ENCODE measurements at regions not wholly inside any gene's neighbourhood (a gene's known extent, or its start where the extent isn't known, plus 50 kb on each side); places are given as distances from the start of the nearest gene placed in this dataset.
"Not testable (repeated sequence)": the region's sequence is repeated elsewhere in the genome, so short reads cannot be mapped to it uniquely, and the experiment has no call there.

DNA sequence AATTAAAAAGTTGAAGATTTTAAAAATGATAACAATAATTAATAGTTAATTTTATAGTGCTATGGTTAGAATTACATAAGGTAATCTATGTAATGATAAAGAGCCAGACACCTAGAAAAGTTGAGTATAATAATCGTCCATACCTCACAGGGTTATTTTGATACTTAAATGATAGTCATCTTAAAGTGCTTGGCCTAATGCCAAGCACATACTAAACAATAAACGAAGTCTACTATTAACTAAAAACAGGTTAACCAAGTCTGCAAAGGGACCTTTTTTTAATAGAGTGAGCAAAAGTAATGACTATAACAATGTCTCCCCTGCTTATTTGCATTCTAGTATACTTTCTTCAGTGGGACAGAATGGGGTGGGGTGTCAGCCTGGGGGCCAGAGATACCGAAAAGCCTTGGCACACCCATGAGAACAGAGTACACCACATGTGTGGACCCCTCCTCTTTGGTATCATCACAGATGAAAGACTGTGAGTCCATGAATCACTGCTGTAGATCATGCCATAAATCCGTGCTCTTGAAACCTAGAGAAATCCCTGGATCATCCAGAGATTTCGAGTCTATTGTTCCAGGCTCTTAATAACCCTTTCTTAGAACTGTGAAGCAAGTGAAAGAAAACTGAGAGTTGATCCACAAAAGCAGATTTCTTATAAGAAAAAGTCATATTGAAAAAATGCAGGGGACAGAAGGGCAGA is 249.5 kb downstream of the PRELID2 start:
- peak in 2 of 4 donors; percentile 7 to 22 for DNase-seq (ENCODE audit: low read depth in 4 of 4, low spot score in 3 of 4)

DNA sequence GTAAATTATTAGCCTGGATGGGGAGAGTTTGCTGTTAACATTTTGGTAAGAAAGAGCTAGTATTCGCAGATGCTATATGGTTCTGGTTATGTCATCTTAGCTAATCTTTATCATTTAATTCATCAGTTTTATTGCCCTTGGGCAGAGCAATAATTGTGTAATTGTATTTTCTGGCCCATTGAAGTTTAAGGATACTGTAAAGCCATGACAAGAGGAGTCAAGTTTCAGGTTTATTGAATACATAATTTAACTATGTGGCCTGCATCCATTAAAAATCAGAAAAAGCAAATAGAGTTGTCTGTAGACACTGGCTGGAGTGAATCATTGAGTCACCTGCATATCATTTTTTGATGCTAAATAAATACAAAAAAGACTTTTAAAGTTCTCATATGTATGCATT is 255.8 kb downstream of the PRELID2 start:
- no peak for DNase-seq (ENCODE audit: low read depth in 4 of 4, low spot score in 3 of 4)

DNA sequence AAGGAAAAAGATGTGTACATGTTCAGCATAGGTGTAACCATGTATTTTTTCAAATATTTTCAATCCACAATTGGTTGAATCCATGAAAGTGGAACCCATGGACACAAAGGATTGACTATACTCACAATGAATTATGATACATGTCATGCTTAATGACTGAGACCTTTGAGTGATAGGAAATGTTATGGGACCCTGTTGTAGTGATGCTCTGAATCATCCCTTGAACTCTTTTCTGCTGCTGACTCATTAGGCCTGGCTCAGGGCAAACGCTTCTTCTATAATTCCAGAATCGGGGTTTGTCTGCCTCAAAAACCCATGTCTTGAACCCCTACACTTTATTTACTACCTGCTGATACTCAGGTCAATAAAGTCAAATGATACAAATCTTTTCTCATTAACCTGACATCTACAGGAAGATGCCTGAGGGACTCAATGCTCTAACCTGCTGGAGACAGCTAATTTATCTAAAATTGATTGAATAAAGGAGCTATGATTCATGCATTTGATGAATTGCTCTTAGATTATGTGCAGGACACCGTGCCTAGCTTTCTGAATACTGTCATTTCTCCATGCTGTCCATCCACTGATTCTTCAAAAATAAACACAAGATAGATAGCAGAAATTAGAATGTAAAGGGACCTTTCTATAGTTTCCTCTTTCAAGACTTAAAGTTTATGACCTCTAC is 260.1 kb downstream of the PRELID2 start:
- DNase-seq (ENCODE audit: low read depth in 4 of 4, low spot score in 3 of 4): no peak

DNA sequence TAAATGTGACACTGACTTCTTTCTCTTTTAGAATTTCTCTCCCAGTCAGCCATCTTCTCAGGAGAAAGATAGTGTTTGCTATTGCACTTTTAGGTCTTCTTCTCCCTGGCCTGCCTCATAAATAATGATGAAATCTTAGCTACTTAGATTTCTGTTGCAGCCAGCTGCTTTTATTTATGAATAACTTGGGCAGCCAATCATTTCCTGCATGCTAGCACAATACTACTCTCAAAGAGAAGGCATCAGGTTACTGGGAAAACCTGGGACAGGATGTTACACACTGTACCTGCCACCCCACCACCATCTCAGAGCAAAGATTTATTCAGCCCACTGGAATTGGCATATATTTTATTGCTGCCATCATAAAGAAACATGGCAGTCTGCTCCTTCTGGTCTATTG is 266.6 kb downstream of the PRELID2 start:
- peak in 1 of 4 donors; percentile 12 for DNase-seq (ENCODE audit: low read depth in 4 of 4, low spot score in 3 of 4)

DNA sequence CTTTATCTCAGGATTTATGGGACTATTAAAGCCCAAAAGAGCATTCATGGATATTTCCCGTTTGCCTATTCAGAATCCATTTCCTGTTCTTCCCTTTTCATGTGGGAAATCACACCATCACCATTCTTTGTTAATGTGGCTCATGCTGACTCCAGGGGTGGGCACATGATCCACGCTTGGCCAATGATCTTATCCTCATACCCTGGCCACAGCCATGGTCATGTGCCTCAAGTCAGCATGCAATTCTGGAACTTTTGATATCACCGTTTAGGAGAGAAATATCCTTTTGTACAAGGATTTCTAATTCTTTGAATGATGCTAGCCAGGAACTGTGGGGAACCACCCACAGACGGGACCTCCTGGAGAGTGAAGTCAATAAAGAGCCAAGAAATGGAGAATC is 272.2 kb downstream of the PRELID2 start:
- no peak for DNase-seq (ENCODE audit: low read depth in 4 of 4, low spot score in 3 of 4)

DNA sequence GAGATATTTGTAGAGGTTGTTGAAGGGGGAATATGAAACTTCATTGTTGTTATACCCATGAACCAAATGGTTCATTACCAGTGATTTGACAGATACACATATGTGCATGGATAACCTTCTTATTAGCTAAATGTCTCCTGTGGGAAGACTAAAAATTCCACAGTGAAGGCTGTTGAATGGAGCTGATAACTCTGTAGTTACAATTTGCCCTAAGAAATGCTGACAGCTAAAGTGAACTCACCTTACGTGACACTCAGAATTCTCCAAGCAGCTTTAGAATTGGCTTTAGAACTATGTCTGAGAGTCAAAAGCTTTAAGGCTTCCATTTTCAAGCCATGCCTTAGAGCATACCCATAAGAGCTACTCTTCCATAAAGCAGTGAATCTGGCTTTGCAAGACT is 276.9 kb downstream of the PRELID2 start:
- no peak for DNase-seq (ENCODE audit: low read depth in 4 of 4, low spot score in 3 of 4)

DNA sequence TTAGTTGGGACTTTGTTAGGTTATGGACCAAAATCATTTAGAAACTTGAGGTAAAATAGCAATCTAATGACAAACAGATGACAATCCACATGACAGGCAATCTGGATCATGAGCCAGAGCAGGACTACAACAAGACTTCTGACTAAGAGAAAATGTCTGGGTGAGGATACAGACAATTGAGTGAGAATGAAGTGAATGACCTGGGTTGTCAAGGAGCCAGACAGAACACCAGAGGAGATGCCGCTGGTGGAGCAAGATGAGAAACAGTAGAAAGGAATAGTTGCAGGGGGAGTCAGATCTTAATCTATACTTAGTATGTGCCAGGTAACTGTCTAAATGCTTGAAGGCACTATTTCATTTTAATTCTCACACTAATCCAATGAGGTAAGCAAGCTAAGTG is 277.8 kb downstream of the PRELID2 start:
- no peak for DNase-seq (ENCODE audit: low read depth in 4 of 4, low spot score in 3 of 4)

DNA sequence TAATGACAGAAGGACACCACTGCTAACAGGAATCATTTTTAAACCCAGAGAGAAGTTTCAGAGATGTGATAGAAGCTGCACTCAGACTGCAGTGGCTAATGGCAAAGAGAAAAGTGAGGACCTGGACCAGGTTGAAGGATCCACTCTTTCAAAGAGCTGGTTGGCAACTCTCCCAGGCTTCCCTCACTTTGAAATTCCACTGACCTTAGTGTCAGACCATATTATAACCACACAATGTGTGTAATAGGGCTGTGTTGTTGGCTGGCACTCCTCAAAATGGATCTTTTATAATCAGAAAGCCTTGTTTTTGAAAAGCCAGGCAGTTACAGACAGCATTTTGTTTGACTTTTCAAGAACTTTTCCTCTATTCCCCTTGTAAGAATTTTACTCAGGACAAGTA is 280.7 kb downstream of the PRELID2 start:
- DNase-seq (ENCODE audit: low read depth in 4 of 4, low spot score in 3 of 4): no peak

DNA sequence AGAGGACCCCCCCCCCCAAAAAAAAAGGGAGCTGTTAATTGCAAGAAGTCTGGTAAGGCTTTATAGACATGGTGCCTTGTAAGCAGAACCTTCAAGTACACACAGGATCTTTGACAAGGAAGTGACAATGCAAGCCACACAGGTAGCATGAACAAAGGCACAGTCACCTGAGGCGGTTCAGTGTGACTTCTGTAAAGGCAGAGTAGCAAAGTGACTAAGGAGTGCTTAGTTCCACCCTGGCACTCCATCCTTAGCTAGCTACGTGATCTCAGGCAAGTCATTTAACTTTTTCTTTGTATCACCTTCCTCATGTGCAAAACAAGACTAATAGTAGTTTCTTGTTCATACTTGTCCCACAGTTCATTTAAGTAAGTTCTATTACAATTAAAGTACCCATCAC is 282.0 kb downstream of the PRELID2 start:
- DNase-seq (ENCODE audit: low read depth in 4 of 4, low spot score in 3 of 4): no peak

DNA sequence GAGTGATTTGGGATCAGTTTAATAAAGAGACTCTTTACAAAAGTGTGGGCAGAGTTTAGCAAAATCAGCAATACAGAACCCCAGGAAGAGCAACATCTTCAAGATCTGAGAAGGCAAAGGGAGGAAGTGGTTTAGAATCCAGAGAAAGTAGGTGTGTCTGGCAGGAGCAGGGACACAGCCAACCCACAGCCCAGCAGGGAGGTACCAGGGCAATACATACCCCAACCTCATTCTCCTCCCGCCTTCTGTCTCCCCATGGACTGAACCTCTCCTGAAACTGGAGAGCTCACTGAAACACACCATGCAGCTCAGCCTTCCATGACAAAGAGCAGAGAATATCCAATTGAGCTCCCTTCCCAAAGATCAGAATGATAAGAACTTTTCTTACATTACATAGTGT is 283.4 kb downstream of the PRELID2 start:
- DNase-seq (ENCODE audit: low read depth in 4 of 4, low spot score in 3 of 4): no peak

DNA sequence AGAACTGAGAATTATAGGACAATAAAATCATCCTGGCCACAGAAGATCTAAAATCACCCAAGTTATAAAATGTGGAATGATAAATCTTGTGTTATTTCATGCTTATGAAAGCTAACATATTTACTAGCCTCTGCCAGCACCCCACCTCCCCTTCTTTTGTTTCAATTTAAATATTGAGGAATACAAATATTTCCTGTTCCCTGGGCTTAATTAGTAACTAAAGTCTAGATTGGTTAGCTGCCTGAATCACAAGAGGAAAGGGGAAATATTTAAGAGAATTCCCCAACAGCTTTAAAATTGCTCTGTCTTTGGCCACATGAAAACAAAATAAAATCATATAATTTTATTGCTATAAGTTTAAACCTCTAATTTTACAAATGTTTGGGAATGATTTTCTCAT is 287.0 kb downstream of the PRELID2 start:
- no peak for DNase-seq (ENCODE audit: low read depth in 4 of 4, low spot score in 3 of 4)

DNA sequence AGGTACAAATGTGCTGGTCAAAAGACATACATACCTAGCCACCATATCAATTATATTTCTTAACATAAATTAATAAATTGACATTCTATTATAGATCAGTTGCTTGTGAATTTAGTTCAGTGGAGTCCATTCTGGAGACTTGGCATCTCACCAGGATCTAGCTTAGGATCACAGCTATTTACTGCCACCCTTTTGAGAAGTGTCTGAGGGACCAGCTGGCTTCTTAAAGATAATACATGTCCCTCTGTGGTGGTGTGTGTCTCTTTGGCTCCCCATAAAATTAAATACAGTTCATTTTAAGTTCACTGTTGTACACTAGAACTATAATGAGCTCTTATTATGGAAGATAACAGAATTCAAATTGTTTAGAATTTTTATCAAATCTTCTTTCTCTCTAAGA is 290.7 kb downstream of the PRELID2 start:
- no peak for DNase-seq (ENCODE audit: low read depth in 4 of 4, low spot score in 3 of 4)

DNA sequence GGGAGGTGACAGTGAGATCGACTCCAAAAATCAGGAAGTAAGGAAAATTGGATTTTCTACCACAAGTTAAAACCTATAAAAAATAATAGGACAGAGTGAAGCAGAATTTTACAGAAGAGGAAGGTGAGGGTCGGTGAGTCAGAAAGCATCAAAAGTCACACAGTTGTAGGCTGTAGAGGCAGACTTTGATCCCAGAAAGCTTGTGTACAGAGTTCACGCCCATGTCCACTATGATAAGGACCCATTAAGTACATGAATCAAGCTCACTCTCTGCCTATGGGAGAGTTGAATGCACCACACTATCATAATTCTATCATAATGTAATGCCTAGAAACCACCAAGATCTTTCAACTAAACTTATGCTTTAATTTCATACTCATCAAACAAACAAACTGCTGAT is 291.2 kb downstream of the PRELID2 start:
- no peak for DNase-seq (ENCODE audit: low read depth in 4 of 4, low spot score in 3 of 4)

DNA sequence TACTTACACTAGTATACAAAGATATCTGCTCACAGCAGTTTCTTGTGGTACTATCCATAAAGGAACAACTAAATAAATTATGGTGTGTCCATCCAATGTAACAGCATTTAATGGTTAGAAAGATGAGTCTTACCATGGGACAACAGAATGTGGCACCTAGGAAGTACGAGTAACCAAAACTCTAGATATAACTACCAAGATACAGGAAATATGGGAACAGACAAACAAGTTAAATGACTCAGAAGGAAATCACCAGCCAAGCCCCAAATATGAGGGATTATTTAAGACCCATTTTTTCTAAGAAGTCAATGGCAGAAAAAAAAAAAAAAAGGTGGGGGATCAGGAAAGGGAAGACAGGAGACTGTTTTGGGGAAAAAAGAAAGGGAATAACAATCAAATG is 294.8 kb downstream of the PRELID2 start:
- no peak for DNase-seq (ENCODE audit: low read depth in 4 of 4, low spot score in 3 of 4)

DNA sequence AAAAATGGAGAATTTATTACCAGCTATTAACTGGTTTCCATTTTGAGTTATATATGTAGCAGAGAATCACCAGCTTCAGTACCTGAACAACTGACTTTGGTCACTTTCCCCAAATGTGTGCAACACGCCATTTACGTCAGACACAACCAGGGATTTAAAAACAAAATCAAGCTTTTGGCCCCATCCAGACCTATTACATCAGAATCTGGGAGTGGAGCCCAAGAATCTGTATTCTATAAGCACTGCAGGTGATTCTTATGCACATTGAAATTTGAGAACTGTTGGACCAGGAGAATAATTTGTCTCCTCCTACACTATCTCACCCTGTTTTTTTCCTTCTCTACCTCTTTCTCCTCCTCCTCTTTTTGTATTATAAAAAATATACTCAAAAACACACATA is 295.9 kb downstream of the PRELID2 start:
- DNase-seq (ENCODE audit: low read depth in 4 of 4, low spot score in 3 of 4): no peak

DNA sequence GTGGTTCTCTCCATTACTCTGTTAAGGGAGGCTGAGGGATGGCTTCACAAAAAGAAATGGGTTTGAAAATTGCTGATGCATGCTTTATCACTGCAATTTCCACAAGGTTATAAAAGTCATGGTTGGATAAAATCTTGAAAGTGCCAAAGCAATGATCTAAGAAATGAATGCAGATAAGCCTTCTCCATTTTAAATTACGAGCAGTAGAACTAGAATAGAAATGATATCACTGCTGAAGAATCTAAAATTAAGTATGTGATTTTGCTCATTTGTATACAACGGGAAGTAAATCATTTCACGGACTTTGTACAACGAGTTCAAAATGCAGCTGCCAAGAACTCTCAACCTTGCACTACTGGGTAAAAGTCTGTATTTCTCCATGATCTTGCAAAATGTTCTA is 299.0 kb downstream of the PRELID2 start:
- DNase-seq (ENCODE audit: low read depth in 4 of 4, low spot score in 3 of 4): peak in 2 of 4 donors; percentile 18 to 30

DNA sequence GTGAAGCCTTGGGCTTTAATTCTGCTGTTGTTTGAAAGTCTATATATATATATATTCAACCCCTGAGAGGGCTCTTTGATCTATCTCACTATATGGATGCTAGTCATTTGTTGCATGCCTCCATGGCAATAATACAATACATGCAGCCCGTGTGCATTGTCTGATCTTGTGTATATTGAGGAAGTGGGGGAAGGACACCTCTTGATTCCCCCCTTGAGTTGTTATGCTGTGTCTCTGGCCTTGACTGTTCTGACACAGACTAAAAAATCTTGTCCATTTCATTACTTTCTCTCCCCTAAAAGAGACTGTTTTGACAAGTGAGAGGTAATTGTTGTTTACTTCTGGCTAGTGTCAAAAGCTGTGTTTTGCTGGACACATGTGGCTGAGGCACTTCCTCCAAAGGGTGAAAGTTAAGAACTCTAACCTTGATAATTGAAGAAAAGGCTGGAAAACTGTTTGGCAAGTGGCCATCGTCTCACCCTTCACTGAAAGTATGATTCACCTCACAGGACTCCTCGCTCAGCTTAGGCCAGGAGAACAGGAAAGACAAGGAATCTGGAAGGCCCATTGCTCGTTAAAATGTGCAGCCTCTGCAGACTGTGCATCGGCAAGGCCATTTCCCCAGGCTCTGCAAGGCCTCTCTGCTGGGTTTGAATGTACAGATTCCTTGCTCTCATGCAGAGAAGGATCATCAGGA is 304.0 kb downstream of the PRELID2 start:
- DNase-seq (ENCODE audit: low read depth in 4 of 4, low spot score in 3 of 4): no peak

DNA sequence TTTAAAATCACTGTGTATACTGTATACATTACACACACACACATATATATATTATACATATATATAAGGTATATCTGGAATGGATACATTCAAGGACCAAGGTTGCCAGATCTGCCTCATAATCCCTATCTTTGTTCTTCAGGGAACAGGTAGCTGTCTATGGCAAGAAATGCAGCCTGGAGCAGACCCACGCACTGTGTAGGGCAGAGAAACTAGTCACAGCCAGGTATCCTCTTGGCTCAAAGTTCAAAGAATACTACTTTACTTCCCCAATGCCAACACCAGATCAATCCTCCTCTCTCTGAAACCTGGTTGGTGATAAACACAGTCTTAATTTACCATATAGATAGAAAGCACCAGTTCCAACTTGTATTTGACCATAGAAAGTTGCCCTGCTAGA is 313.6 kb downstream of the PRELID2 start:
- no peak for DNase-seq (ENCODE audit: low read depth in 4 of 4, low spot score in 3 of 4)

DNA sequence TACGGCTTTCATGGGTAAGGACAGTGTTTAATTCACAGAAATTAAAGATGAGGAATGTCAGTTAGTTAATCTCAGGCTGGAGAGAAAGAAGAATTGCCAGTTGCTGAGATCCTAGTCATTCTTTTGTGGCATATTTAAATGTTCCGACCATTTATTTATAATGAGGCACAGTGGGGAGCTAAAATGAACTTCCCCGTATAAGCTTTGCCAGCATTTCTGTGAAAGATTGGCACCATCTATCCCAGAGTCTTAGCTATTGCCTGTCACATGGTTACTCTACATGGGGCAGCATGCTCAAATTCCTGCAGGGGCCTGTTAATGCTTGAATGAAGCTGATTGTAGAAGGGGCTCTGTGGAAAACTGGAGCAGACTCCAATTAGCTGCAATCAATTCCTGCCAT is 314.1 kb downstream of the PRELID2 start:
- no peak for DNase-seq (ENCODE audit: low read depth in 4 of 4, low spot score in 3 of 4)

DNA sequence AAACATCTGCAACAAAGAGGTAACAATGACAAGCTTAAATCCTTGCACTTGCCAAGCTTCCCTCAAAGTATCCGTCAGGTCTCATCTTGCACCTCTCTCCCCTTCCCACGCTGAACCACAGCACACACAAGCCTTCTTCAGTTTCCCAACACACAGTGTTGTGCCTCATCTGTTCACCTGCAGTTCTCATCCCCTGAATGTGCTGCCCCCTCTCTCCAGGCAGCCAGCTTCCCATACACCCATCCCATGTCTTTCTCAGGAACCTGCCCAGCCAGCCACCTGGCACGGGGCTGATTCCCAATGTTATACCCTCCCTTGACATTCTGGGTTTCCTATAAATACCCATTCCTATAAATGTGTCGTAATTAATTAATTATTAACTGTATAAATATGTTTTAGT is 314.8 kb downstream of the PRELID2 start:
- no peak for DNase-seq (ENCODE audit: low read depth in 4 of 4, low spot score in 3 of 4)

DNA sequence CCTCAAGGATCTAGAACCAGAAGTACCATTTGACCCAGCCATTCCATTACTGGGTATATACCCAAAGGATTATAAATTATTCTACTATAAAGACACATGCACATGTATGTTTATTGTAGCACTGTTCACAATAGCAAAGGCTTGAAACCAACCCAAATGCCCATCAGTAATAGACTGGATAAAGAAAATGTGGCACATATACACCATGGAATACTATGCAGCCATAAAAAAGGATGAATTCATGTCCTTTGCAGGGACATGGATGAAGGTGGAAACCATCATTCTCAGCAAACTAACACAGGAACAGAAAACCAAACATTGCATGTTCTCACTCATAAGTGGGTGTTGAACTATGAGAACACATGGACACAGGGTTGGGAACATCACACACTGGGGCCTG is 317.6 kb downstream of the PRELID2 start:
- DNase-seq (ENCODE audit: low read depth in 4 of 4, low spot score in 3 of 4): not testable (repeated sequence)

DNA sequence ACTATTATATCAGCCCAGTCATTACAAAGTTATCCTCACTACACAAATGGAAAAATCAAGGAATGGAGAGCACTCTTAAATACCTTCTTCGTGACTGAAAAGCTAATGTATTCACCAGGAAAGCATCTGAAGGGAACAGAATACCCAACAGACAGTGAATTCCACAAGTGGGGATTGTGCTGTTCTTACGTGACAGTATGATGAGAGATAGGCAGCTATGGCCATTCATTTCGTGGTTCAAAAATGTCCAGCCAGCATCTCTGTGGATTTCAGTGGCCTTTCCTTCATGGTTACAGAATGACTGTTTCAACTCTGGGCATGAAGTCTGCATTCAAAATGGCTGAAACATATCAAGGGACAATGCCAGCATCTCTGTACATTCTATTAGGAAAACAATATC is 323.8 kb downstream of the PRELID2 start:
- DNase-seq (ENCODE audit: low read depth in 4 of 4, low spot score in 3 of 4): no peak
